ENCODE measurements at regions not wholly inside any gene's neighbourhood (a gene's known extent, or its start where the extent isn't known, plus 50 kb on each side); places are given as distances from the start of the nearest gene placed in this dataset.

DNA sequence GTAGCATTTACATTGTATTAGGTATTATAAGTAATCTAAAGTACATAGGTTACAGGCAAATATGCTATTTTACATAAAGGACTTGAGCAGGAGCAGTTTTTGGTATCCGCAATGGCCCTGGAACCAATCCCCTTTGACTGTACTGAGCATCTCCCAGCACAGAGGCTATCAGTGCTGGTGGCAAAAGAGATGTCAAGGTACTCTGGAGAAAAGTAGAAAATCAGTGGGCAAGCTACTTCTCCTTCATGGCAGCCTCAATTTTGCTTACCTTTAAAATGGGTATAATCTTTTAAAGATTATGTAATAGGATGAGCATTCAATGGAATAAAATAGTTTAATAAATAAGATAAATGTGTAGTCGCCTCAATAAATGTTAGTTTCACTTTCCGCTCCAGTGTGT lies 56.7 kb upstream of the LMCD1 start:
- H3K9me1 ChIP-seq (replicated peaks; ENCODE audit: control insufficient read depth, extremely low read depth, insufficient read depth, low read length): no peaks in the 10 kb centered on the region
- POLR2A ChIA-PET: interaction anchor here (1.2 to 1.8 kb wide), 2 partner anchors 57 to 97 kb away, joined by 4 to 8 read pairs; partner anchors contain the start of gene LMCD1
- H3K4me1 ChIP-seq (ENCODE audit: control insufficient read depth, extremely low read depth, insufficient read depth, low read length): peaks cover 30% of the 10 kb centered on the region
- H3K4me3 ChIP-seq (replicated peaks in 1 of 3; ENCODE audit: insufficient read depth in 1 of 3, low read depth in 1 of 3, low read length in 3 of 3): peak overlapping the region in 1 of 3 experiments; percentile 12
- dilution Hi-C loops (cut with MboI; ENCODE audit: extremely low pct_ligation_motif_present, low sequenced_read_pairs): no loop called here
- FAIRE-seq: no peak
- no peaks in the 10 kb centered on the region for H3K27me3 ChIP-seq (ENCODE audit: control insufficient read depth in 2 of 2, insufficient read depth in 2 of 2, low read length in 2 of 2)
- DNase-seq (ENCODE audit: low read depth, low spot score): no peak
- peak overlapping the region; percentile 58 for H3K9ac ChIP-seq (replicated peaks; ENCODE audit: extremely low read depth, insufficient read depth, low read length)
- no peaks in the 10 kb centered on the region for H4K20me1 ChIP-seq (replicated peaks; ENCODE audit: control insufficient read depth, extremely low read depth, insufficient read depth, low read length)
- intact Hi-C loops (cut with micrococcal nuclease): loop anchor here (1.0 to 10.0 kb wide), 9 partner anchors 28 to 1996 kb away; partner anchors contain the start of gene LMCD1
- peak overlapping the region; percentile 94 for H3K27ac ChIP-seq (ENCODE audit: insufficient read depth, low read depth, low read length)
- CTCF ChIA-PET: interaction anchor here (0.8 to 5.6 kb wide), 12 partner anchors 11 to 181 kb away, joined by 3 to 114 read pairs (median 8); partner anchors contain the start of gene LMCD1
- H3K4me2 ChIP-seq (ENCODE audit: insufficient read depth, low read length): peak overlapping the region; percentile 41
- no peaks in the 10 kb centered on the region for H3K79me2 ChIP-seq (ENCODE audit: control insufficient read depth, insufficient read depth, low read length)
- H3K9me3 ChIP-seq (replicated peaks; ENCODE audit: control insufficient read depth, insufficient read depth, low read length): no peaks in the 10 kb centered on the region
- BruUV-seq (replicated peaks): no TSS peak
- H3K36me3 ChIP-seq (ENCODE audit: control insufficient read depth in 2 of 2, extremely low read depth in 1 of 2, insufficient read depth in 2 of 2, low read length in 2 of 2): no peaks in the 10 kb centered on the region
- no peak for TF ChIP-seq POLR2A (IDR thresholded peaks at IDR 0.05; ENCODE audit: low read depth, low read length)
- no peak for TF ChIP-seq EZH2 (IDR thresholded peaks at IDR 0.05; ENCODE audit: borderline replicate concordance, low read depth, low read length, severe bottlenecking)
- TF ChIP-seq JUN (IDR thresholded peaks at IDR 0.05; ENCODE audit: borderline replicate concordance, insufficient read depth, insufficient read length, low read depth): no peak
- H2AFZ ChIP-seq (ENCODE audit: low read depth, low read length): no peak overlapping the region

DNA sequence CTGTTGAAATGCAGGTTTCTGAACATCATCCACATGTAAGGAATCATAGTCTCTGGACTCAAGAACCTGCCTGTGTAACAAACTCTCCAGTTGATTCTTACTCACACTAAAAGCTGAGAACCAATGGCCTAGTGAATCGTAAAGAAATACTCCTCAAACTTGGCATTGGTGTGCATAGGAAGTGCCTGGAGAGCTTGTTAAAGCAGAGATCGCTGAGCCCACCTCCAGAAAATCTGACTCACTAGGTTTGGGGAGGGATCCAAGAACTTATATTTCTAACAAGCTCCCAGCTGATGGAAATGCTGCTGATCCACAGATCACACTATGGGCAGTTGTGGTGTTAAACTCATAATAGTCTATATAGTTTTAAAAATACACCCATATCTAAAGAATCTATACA lies 55.8 kb upstream of the LMCD1 start:
- intact Hi-C loops (cut with micrococcal nuclease): loop anchor here (2.0 to 10.0 kb wide), 4 partner anchors 19 to 1997 kb away; no protein-coding TSS in a partner anchor
- POLR2A ChIA-PET: interaction anchor here (0.8 kb wide), 1 partner anchor 56 kb away, joined by 6 read pairs; the partner anchor contains the start of gene LMCD1
- Histone ChIP-seq H3K9me3 (replicated peaks; ENCODE audit: control insufficient read depth, insufficient read depth, low read length) (no peaks in the 10 kb centered on the region), H3K4me3 (replicated peaks in 1 of 3; ENCODE audit: insufficient read depth in 1 of 3, low read depth in 1 of 3, low read length in 3 of 3) (no peak overlapping the region), H2AFZ (ENCODE audit: low read depth, low read length) (no peak overlapping the region), H4K20me1 (replicated peaks; ENCODE audit: control insufficient read depth, extremely low read depth, insufficient read depth, low read length) (no peaks in the 10 kb centered on the region), H3K4me2 (ENCODE audit: insufficient read depth, low read length) (no peak overlapping the region), H3K9me1 (replicated peaks; ENCODE audit: control insufficient read depth, extremely low read depth, insufficient read depth, low read length) (no peaks in the 10 kb centered on the region), H3K9ac (replicated peaks; ENCODE audit: extremely low read depth, insufficient read depth, low read length) (peak overlapping the region; percentile 58), H3K79me2 (ENCODE audit: control insufficient read depth, insufficient read depth, low read length) (no peaks in the 10 kb centered on the region), H3K36me3 (ENCODE audit: control insufficient read depth in 2 of 2, extremely low read depth in 1 of 2, insufficient read depth in 2 of 2, low read length in 2 of 2) (no peaks in the 10 kb centered on the region), H3K4me1 (ENCODE audit: control insufficient read depth, extremely low read depth, insufficient read depth, low read length) (peaks cover 30% of the 10 kb centered on the region), H3K27me3 (ENCODE audit: control insufficient read depth in 2 of 2, insufficient read depth in 2 of 2, low read length in 2 of 2) (no peaks in the 10 kb centered on the region), H3K27ac (ENCODE audit: insufficient read depth, low read depth, low read length) (peak overlapping the region; percentile 94)
- BruUV-seq (replicated peaks): no TSS peak
- CTCF ChIA-PET: interaction anchor here (0.8 to 5.6 kb wide), 9 partner anchors 10 to 161 kb away, joined by 3 to 114 read pairs (median 8); partner anchors contain the start of gene LMCD1
- dilution Hi-C loops (cut with MboI; ENCODE audit: extremely low pct_ligation_motif_present, low sequenced_read_pairs): no loop called here
- TF ChIP-seq, protein P1, sequence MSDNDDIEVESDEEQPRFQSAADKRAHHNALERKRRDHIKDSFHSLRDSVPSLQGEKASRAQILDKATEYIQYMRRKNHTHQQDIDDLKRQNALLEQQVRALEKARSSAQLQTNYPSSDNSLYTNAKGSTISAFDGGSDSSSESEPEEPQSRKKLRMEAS (IDR thresholded peaks at IDR 0.05; ENCODE audit: insufficient read depth, insufficient read length): no peak
- TF ChIP-seq, protein P2, sequence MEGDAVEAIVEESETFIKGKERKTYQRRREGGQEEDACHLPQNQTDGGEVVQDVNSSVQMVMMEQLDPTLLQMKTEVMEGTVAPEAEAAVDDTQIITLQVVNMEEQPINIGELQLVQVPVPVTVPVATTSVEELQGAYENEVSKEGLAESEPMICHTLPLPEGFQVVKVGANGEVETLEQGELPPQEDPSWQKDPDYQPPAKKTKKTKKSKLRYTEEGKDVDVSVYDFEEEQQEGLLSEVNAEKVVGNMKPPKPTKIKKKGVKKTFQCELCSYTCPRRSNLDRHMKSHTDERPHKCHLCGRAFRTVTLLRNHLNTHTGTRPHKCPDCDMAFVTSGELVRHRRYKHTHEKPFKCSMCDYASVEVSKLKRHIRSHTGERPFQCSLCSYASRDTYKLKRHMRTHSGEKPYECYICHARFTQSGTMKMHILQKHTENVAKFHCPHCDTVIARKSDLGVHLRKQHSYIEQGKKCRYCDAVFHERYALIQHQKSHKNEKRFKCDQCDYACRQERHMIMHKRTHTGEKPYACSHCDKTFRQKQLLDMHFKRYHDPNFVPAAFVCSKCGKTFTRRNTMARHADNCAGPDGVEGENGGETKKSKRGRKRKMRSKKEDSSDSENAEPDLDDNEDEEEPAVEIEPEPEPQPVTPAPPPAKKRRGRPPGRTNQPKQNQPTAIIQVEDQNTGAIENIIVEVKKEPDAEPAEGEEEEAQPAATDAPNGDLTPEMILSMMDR (IDR thresholded peaks at IDR 0.05; ENCODE audit: extremely low read depth in 1 of 2, insufficient read depth in 1 of 2, low read depth in 1 of 2, low read length in 2 of 2): no peak
- TF ChIP-seq FOS (IDR thresholded peaks at IDR 0.05; ENCODE audit: borderline replicate concordance, insufficient read depth, low read length): peak; percentile 71
- TF ChIP-seq JUN (IDR thresholded peaks at IDR 0.05; ENCODE audit: borderline replicate concordance, insufficient read depth, insufficient read length, low read depth): peak; percentile 79
- TF ChIP-seq POLR2AphosphoS5 (IDR thresholded peaks at IDR 0.05; ENCODE audit: insufficient read depth, low read depth, low read length): peak; percentile 50
- TF ChIP-seq EZH2 (IDR thresholded peaks at IDR 0.05; ENCODE audit: borderline replicate concordance, low read depth, low read length, severe bottlenecking): no peak
- no peak for TF ChIP-seq MYC (IDR thresholded peaks at IDR 0.05; ENCODE audit: low read depth, low read length)
- TF ChIP-seq GATA2 (IDR thresholded peaks at IDR 0.05; ENCODE audit: insufficient read depth, insufficient read length, low read depth, low read length): no peak
- TF ChIP-seq POLR2A (IDR thresholded peaks at IDR 0.05; ENCODE audit: low read depth, low read length): no peak
- DNase-seq (ENCODE audit: low read depth, low spot score) (peak; percentile 99), FAIRE-seq (peak; percentile 97)

All from endothelial cell of umbilical vein (primary cell).